Kidney tubule cell (primary cell): ENCODE measurements at regions not wholly inside any gene's neighbourhood (a gene's known extent, or its start where the extent isn't known, plus 50 kb on each side); places are given as distances from the start of the nearest gene placed in this dataset.

Experiments used
- DNase-seq: peaks from one replicate; pipeline ENCODE4 v3.0.0-alpha.2; 2018; ENCODE audit warnings: low spot score

DNA sequence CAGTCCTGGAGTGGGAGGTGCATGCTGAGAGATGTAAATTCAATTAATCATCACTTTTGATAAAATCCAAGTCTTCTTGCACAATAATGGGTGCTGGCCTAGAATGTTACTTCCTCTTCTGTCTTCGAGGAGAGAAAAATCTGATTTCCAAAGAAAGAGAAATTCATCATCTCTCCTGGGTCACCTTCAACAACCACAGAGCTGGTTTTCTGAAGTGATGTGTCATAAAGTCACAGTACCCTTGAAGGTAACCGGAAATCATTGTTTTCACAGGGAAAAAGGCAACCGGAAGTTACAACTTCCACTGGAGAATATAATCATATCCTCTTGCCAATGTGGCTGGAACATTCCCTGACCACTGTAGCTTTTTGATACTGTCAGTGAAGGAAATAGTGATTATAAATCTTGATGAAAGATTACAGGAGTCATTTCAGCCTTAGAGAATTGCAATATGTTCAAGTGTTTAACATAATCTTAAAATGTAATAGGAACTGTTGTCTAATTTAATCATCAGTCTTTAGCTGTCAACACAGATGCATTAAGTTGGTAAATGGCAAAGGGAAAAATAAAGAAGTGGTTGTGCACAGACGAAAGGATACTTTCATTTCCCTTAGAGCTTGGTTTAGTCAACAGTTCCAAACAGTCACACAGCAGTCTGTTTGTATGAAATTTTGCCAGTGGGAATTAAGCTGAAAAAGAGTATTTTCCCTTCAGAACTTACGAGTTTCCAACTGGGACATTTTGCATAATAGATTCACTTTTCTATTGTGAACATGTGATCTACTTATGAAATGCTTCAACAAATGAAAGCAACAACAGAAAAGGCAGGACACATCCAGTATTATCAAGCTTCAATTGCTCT, 106.5 kb upstream of the SLC4A7 start:
- DNase-seq: peak; percentile 73

DNA sequence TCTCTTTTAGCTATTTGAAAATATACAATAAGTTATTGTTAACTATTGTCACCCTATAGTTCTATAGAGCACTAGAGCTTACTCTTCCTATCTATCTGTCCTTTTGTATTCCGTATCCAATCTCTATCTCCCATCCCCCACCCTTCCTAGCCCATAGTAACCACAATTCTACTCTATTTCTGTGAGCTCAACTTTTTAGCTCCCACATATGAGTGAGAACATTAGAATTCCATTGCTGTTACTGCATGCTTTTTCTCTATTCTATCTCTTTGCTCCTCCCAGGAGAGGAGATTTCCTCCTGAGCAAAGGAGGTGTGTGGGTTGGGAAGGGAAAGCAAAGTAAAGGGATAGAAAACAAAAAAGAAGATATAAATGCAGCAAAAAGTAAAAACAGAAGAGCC, 105.6 kb upstream of the SLC4A7 start:
- peak; percentile 55 for DNase-seq

DNA sequence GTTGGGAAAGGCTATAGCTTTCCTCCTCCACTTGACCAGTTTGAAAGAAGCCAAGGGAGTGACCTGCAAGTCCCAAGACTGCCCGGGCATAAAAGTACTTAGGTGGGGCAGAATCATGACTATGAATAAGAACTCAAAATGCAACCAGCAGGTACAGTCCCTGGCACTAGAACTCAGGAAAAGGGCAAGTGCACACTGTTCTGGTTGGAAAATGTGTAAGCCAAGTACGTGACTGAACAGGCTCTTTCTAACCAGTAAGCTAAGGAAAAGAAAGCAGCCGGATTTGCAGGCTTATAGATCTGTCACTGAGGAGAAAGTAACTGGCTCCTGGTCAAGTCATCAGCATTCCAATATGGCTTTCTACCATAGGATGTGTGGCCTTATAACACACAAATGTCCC, 101.2 kb upstream of the SLC4A7 start:
- peak; percentile 64 for DNase-seq

DNA sequence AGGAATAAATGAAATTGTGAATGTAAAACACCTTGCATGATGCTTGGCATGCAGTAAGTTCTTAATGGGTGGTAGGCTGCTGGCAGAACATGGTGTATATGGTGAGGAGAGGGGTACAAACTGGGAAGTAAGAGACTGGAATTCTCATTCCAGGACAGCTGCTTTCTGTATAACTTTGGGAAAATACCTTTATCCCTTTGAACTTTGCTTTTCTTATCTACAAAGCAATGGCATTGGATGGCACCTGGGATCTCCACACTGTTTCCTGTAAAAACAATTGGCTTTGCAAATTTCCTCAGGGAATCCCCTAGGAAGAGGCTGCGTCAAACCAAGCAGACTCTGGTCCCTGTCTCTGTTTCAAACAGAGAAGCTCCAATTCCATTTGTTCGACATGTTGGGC, 100.7 kb upstream of the SLC4A7 start:
- DNase-seq: no peak

DNA sequence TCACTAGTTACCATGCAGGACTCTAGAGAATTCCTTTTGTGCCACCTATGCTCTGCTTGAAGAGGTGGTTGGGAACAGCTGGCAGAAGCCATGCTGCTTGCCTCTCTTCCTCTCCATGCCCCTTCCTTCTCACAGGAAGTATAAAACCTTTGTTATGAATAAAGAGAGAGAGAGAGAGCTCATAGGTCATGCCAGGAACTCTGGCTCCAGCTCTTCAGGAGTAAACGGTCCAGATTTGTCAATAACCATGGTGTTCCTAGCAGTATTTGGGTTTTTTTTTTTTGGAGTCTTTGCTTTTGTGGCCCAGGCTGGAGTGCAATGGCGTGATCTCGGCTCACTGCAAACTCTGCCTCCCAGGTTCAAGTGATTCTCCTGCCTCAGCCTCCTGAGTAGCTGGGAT, 97.7 kb upstream of the SLC4A7 start:
- DNase-seq: no peak

- peak; percentile 55 for DNase-seq
These were observed 93.8 kb upstream of the SLC4A7 start for GRCh38 chr3:27578032-27578431.

DNA sequence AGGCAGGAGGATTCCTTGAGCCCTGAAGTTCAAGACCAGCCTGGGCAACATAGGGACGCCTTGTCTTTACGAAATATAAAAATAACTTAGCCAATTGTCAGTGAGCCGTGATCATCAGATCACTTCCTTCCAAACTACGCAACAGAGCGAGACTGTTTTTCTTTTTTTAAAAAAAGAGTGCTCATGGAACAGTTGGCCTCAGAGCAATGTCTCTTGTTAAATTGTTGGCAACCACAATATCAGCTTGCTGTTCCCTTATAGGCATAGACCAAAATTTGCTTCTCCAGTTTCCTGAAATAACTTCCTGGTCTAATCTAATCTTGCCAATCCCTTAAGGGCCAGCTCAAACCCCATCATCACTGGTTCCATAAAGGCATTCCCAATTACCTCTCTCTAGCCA, 93.3 kb upstream of the SLC4A7 start:
- DNase-seq: no peak

- DNase-seq: peak; percentile 72
These were observed 92.0 kb upstream of the SLC4A7 start for GRCh38 chr3:27576171-27576570.

GRCh38 chr3:27575499-27575898, 91.3 kb upstream of the SLC4A7 start:
- DNase-seq: no peak

- no peak for DNase-seq
These were observed 90.2 kb upstream of the SLC4A7 start for GRCh38 chr3:27574438-27574795.

DNA sequence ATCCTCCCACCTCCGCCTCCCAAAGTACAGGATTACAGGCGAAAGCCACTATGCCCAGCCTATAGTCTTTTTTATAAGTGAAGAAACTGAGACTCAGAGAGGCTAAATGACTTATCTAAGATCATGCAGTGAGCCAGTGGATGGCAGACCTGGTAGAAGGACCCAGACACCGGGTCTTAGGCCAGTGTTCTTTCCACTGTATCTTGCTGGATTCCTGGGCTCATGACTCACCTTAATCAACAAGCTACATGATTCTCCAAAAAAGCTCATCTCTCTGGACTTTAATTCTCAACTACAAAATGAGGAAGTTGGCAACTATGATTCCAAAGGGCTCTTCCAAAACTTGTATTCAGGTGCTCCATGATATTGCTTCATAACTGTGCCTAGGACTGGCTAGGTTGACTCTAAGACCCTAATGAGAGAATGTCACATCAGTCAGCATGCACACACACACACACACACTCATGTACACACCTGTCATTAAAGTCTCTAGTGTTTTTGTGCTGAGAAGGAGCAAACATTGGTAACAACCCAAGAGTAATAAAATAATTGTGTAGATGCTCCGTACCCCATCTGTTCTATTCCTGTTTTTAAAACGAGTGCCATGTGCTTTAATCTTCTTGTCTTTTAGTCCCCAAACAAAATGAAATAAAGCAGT, 89.7 kb upstream of the SLC4A7 start:
- DNase-seq: peak; percentile 50

DNA sequence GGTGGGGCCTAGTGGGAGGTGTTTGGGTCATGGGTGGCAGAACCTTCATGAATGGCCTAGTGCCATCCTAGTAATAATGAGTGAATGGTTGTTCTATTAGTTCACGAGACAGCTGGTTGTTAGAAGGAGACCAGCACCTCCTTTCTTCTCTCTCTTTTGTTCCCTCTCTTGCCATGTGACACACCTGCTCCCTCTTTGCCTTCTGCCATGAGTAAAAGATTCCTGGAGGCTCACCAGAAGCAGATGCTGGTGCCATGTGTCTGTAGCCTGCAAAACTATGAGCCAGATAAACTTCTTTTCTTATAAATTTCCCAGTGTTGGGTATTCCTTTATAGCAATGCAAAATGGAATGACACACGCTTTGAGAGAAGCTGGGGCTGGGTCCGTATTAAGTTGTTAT, 89.0 kb upstream of the SLC4A7 start:
- DNase-seq: no peak

GRCh38 chr3:27571345-27571744, 87.2 kb upstream of the SLC4A7 start:
- DNase-seq: no peak

DNA sequence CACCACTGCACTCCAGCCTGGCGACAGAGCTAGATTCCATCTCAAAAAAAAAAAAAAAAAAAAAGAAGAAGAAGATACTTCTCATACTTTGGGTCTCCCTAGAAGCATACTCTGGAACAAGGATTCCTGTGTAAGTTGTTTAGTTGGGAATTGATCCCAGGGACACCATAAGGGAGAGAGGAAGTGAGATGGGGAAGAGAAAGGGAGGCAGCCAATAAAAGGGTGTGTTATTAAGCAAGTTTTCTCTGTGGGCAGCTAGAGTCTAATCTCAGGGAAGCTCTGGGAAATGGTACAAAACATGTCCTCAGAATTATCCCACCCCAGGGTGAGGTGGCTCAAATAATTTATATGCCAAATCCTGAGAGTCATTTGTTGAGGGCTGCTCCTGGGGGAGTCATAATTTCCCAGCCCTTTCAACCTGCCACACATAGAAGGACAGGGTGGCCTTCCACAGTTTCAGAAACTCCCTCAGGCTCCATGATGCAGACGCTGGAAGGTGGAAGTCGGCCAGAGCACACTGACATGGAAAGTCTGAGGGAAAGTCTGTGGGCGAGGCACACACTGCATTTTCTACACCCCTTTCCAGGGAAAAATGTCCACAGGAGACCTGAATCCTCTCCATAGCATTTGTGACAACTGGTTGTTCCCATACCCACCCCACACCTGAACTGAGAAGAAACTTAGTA, 86.4 kb upstream of the SLC4A7 start:
- DNase-seq: no peak

DNA sequence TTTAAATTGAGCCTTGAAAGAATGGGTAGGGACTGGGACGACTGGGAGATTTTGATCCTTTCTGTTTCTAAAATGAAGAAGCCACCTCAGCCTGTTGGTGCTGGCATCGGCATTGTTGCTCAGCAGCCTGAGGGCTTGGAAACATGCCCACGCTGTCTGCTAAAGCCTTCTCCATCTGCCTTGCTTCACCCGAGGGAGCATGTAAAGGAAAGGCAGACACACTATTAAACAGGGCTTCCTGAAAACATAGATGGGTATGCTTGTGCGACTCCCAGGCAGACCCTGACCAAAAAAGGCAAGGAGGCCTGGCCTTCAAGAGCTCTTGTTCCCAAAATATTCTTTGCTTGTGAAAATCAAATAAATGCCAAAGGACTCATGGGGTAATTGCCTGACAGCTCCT, 84.2 kb upstream of the SLC4A7 start:
- DNase-seq: no peak

DNA sequence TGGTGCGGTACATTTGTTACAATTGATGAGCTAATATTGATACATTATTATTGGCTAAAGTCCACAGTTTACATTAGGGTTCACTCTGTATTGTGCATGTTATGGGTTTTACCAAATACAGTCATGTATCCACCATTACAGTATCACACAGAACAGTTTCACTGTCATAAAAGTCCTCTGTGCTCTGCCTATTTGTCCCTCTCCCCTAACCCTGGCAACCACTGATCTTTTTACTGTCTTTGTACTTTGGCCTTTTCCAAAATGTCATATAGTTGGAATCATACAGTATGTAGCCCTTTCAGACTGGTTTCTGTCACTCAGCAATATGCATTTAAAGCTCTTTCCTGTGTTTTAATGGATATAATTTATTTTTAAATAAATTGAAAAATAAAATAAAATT, 83.1 kb upstream of the SLC4A7 start:
- no peak for DNase-seq

GRCh38 chr3:27565201-27565852, 81.1 kb upstream of the SLC4A7 start:
- no peak for DNase-seq

GRCh38 chr3:27561576-27561975, 77.4 kb upstream of the SLC4A7 start:
- DNase-seq: no peak

DNA sequence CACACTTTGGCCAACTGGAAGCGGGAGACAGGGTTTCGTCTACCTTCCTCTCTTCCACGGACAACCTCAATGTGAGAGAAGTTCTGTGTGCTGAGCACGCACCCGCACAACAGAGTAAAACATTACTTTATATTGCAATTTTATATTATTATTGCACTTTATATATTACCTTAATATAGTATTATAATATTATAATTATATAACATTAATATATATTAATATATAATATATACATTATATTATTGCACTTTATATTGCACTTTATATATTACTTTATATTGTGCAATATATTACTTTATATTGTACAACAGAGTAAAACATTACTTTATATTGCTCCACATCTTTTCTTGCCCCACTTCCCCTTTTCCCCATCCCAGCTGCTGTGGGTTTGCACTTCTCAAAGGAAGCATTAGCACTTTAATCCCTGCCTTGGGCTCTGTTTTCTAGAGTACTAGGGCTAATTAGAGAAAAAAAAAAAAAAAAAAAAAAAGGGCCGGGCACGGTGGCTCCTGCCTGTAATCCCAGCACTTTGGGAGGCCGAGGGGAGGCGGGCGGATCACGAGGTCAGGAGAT, 76.4 kb upstream of the SLC4A7 start:
- DNase-seq: no peak

DNA sequence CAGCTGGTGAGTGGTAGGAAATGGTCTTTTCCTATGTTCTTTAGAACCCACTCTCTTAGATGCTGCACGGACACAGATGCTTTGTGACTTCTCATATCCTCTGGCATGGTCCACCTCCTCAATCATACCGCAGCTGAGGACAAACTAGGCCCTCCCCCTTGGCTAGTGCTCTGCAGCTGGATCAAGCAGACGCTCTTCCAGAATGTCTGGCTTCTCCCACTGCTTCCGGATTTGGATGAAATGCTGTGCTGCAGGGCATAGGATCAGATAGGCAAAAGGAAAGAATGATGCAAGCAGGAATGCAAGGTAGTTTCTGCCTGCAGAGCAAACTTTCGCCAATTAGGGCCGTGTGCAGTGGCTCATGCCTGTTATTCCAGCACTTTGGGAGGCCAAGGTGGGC, 75.7 kb upstream of the SLC4A7 start:
- no peak for DNase-seq

- DNase-seq: no peak
These were observed 75.2 kb upstream of the SLC4A7 start for GRCh38 chr3:27559381-27559780.

DNA sequence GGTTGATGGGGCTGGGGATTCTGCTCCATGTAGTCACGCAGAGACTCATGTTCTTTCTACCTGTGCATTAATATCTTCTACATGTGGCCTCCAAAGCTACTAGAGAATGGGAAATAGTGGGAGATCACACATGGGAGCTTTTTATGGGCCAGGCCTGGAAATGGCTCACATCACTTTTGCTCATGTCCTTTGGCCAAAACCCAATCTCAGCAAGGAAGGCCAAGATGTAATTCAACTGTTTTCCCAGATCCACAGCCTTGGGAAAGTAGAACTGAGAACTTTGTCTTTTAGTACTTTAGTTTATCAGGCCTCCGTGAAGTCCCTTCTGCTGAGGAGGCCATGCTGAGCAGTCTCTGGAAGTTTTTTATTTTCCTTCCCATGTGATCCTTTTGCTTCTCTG, 73.2 kb upstream of the SLC4A7 start:
- no peak for DNase-seq
